Tibial nerve (tissue), 4 donors: ENCODE measurements at regions not wholly inside any gene's neighbourhood (a gene's known extent, or its start where the extent isn't known, plus 50 kb on each side); places are given as distances from the start of the nearest gene placed in this dataset.

Source experiments
- CTCF ChIP-seq, 5 experiments: fragments of 200-600 bp in 3 of 5; fragments of 450-650 bp in 2 of 5; sonication (generic) in 3 of 5; IDR thresholded peaks; one replicate each; pipeline ENCODE4 v1.5.1; 2016 to 2019; ENCODE audit warnings: antibody characterized with exemption in 5 of 5, mild to moderate bottlenecking in 3 of 5, moderate library complexity in 2 of 5
- EP300 ChIP-seq, 2 donors: sonication (generic); formaldehyde crosslinking; IDR thresholded peaks; one replicate each; pipeline ENCODE4 v1.6.1; 2017; ENCODE audit warnings: antibody characterized with exemption in 2 of 2, mild to moderate bottlenecking in 1 of 2

- TF ChIP-seq CTCF (IDR thresholded peaks at IDR 0.05) (no peak), EP300 (IDR thresholded peaks at IDR 0.05) (no peak)
Observed at GRCh38 chr18:8928847-8929780, 173.4 kb upstream of the NDUFV2 start.
